K562 (cell line): ENCODE measurements at regions not wholly inside any gene's neighbourhood (a gene's known extent, or its start where the extent isn't known, plus 50 kb on each side); places are given as distances from the start of the nearest gene placed in this dataset.

Experiments used
- CTCF ChIP-seq, 3 experiments: IDR thresholded peaks in 2 of 3; conservative IDR thresholded peaks in 1 of 3; 2 replicates each; pipeline ENCODE4 v1.5.1; 2011 to 2012; ENCODE audit warnings: low read length in 3 of 3, mild to moderate bottlenecking in 3 of 3, control low read depth in 2 of 3, improper control_type of control experiment in 1 of 3, inconsistent platforms in 1 of 3, low read depth in 1 of 3, mixed read lengths in 1 of 3, moderate library complexity in 1 of 3; ENCODE audit not compliant: insufficient read depth in 2 of 3
- PHF20 ChIP-seq: fragments of 450-650 bp; IDR thresholded peaks from 2 replicates; pipeline ENCODE4 v1.6.1; 2018; ENCODE audit not compliant: partially characterized antibody
- RAD21 ChIP-seq, 2 experiments: fragments of 250-450 bp in 1 of 2; fragments of 450-650 bp in 1 of 2; sonication (Bioruptor Pico) in 1 of 2; formaldehyde crosslinking in 1 of 2; IDR thresholded peaks in 1 of 2; conservative IDR thresholded peaks in 1 of 2; 2 replicates each; pipeline versions ENCODE4 v1.4.0 to v1.8.0; 2020 to 2022; ENCODE audit warnings: mild to moderate bottlenecking in 2 of 2, moderate library complexity in 1 of 2
- SAP30 ChIP-seq: fragments of 200-600 bp; sonication (generic); IDR thresholded peaks from 2 replicates; pipeline ENCODE4 v1.6.1; 2012; ENCODE audit warnings: borderline replicate concordance, low read depth, mild to moderate bottlenecking, moderate library complexity, low read length, control low read depth, inconsistent platforms; ENCODE audit not compliant: insufficient read depth, poor library complexity, severe bottlenecking
- ZC3H11A ChIP-seq: IDR thresholded peaks from 2 replicates; pipeline ENCODE4 v1.6.1; 2012; ENCODE audit warnings: low read depth, low read length, improper control_type of control experiment

- TF ChIP-seq CTCF (IDR thresholded peaks at IDR 0.05 in 2 of 3, conservative IDR thresholded peaks at IDR 0.05 in 1 of 3; ENCODE audit: insufficient read depth in 2 of 3, low read depth in 1 of 3, low read length in 3 of 3) (no peak), PHF20 (no peak), ZC3H11A (no peak), RAD21 (CRISPR knock-in tag; conservative IDR thresholded peaks at IDR 0.05 in 1 of 2, IDR thresholded peaks at IDR 0.05 in 1 of 2) (no peak), SAP30 (no peak)
Measured at GRCh38 chr4:30989508-30989907, 269.3 kb downstream of the PCDH7 start.
